Neutrophil (primary cell): ENCODE measurements at regions not wholly inside any gene's neighbourhood (a gene's known extent, or its start where the extent isn't known, plus 50 kb on each side); places are given as distances from the start of the nearest gene placed in this dataset.

Source experiments
- H3K27ac ChIP-seq: fragments of 200-600 bp; sonication (generic); 2 replicates; pipeline ENCODE4 v1.5.1; 2016; ENCODE audit warnings: mild to moderate bottlenecking, moderate library complexity
- H3K27me3 ChIP-seq: fragments of 200-600 bp; sonication (generic); 2 replicates; pipeline ENCODE4 v1.6.0; 2016; ENCODE audit warnings: mild to moderate bottlenecking
- H3K36me3 ChIP-seq: fragments of 200-600 bp; sonication (generic); 2 replicates; pipeline ENCODE4 v1.5.1; 2017
- H3K4me1 ChIP-seq, 2 experiments: fragments of 200-600 bp in 1 of 2; sonication (generic) in 1 of 2; 1 replicate in 1 of 2; 2 replicates in 1 of 2; pipeline versions ENCODE4 v1.5.1 to v1.6.1; 2013 to 2016; ENCODE audit warnings: low read depth in 1 of 2, low read length in 1 of 2, mild to moderate bottlenecking in 1 of 2, moderate library complexity in 1 of 2; ENCODE audit not compliant: control insufficient read depth in 1 of 2, insufficient read depth in 1 of 2
- H3K4me3 ChIP-seq, 2 experiments: fragments of 200-600 bp in 1 of 2; sonication (generic) in 1 of 2; 1 replicate in 1 of 2; 2 replicates in 1 of 2; pipeline ENCODE4 v1.5.1; 2013 to 2016; ENCODE audit warnings: low read depth in 1 of 2, low read length in 1 of 2, mild to moderate bottlenecking in 1 of 2, moderate library complexity in 1 of 2
- H3K9me3 ChIP-seq: fragments of 200-600 bp; sonication (generic); 2 replicates; pipeline ENCODE4 v1.5.1; 2016
- CTCF ChIP-seq: fragments of 200-600 bp; sonication (generic); IDR thresholded peaks from 2 replicates; pipeline ENCODE4 v1.5.1; 2016; ENCODE audit warnings: antibody characterized with exemption

DNA sequence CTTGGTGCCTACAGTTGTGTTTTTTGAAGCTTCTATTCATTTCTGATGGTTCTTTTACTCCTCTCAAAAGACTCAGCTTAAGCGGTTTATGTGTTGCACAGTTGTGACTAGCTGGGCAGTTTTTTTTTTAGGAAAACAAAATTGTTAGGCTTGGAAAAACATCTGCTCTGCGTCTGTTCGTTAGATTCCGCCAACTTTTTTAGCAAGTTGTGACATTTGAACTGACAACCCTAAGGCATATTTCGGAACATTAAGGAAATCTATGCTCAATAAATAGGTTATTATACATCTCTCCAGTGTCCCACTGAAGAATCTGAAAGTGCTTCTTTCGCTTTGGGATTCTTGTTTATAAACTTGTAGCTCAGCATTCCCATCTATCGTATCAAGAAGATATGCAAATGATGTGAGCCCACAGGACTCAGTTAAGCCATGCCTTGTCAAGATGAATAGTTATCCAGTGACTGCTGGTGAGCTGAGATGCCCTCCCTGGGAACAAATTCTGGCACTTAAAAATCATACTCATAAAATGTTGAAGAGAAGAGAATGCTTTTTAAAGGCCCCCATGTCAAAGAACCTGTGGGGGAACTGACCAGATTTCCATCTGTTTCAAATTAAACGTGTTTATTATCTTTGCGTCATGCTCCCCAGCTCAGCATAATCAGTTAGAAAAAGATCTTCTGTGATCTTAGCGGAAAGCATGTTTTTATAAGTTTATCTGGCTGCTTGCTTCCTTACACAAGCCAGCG, 109.0 kb upstream of the FAM20A start:
- Histone ChIP-seq H3K4me1 (no peaks in the 10 kb centered on the region), H3K36me3 (no peaks in the 10 kb centered on the region), H3K4me3 (no peak overlapping the region), H3K27ac (no peak overlapping the region), H3K9me3 (no peaks in the 10 kb centered on the region), H3K27me3 (peaks cover 15% of the 10 kb centered on the region)
- no peak for TF ChIP-seq CTCF

DNA sequence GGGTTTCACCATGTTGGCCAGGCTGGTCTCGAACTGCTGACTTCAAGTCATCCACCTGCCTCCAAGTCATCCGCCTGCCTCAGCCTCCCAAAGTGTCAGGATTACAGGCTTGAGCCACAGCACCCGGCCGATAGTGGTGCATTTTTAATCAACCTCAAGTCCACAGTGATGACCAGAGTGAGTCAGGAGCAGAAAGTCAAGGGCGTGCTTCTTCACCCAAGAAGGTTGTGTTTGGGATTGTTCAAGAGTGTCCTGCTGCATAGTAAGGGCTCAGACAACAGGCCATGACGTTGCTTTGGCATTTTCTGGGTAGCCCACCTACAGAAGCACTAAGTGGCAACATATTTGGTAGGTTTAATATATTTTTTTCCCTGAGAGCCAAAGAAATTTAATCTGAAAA, 108.3 kb upstream of the FAM20A start:
- Histone ChIP-seq H3K4me3 (no peak overlapping the region), H3K4me1 (no peaks in the 10 kb centered on the region), H3K27ac (no peak overlapping the region), H3K9me3 (no peaks in the 10 kb centered on the region), H3K27me3 (peaks cover 15% of the 10 kb centered on the region), H3K36me3 (no peaks in the 10 kb centered on the region)
- TF ChIP-seq CTCF: no peak

DNA sequence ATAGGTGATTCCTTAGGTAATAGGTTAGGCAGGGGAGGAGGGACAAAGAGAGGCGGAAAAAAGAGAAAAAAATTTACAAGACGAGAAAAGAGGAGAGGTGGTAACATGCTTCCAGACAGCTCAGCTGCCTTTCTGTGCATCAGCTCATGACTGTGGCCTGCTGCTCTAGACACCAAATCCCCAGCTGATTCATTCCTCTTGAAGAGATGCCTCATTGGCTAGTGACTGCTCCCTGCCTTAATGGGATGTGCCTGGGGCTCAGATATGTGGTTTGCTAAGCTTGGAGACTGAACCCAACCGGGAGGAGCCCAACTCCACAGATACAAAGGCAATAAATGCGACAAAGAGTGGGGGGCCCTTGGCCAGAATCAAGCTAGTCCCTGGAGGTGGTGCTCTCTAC, 105.9 kb upstream of the FAM20A start:
- TF ChIP-seq CTCF: no peak

DNA sequence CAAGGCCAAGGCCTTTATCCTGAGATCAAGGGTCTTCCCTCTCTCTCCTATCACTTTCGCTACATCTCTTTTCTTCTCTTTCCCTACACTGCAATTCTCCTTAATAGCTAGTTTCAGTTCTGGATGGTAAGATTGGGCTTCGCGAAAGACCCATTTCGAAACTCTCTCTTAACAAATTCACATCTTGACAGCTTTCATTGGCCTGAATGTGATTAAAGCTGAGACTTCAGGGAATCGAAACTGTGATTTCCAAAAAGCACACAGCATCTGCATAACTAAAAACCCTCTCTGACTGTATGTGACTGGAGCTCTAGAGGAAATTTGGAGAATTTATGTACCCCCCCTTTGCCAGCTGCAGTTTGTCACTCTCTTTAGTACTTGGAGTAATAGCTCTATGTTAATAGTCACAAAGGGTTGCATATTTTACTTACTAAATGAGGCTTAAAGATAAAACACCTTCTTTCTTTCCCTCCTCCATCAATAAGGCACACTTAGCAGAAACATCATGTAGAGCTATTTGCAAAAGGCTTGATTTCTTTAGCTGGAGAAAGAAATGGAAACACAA, 105.3 kb upstream of the FAM20A start:
- Histone ChIP-seq H3K9me3 (no peaks in the 10 kb centered on the region), H3K4me3 (no peak overlapping the region), H3K27me3 (peaks cover 7% of the 10 kb centered on the region), H3K4me1 (no peaks in the 10 kb centered on the region), H3K27ac (no peak overlapping the region), H3K36me3 (no peaks in the 10 kb centered on the region)
- no peak for TF ChIP-seq CTCF

More for the DNA sequence above, 105.9 kb upstream of the FAM20A start:
- H3K27ac ChIP-seq: no peak overlapping the region
- no peak overlapping the region for H3K4me3 ChIP-seq
- H3K9me3 ChIP-seq: no peaks in the 10 kb centered on the region
- no peaks in the 10 kb centered on the region for H3K36me3 ChIP-seq
- peaks cover 10% of the 10 kb centered on the region for H3K27me3 ChIP-seq
- no peaks in the 10 kb centered on the region for H3K4me1 ChIP-seq

DNA sequence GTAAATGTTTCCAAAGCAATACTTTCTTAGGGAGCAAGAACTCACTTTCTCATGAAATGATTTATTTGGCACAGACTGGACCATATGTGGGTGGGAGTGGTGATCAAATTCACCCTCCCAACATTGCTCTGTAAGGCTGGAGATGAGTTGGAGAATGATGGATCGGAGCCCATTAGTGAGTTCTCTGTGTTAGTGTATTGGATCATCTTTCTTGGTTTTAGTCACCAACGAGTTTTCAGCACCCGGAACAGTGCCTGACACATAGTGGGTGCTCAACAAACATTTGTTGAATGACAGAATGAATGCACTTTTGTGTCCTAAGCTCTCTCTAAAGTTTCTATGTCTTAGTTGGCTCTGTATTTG, 104.5 kb upstream of the FAM20A start:
- Histone ChIP-seq H3K27me3 (peaks cover 4% of the 10 kb centered on the region), H3K36me3 (no peaks in the 10 kb centered on the region), H3K27ac (no peak overlapping the region), H3K4me1 (no peaks in the 10 kb centered on the region), H3K4me3 (no peak overlapping the region), H3K9me3 (no peaks in the 10 kb centered on the region)
- TF ChIP-seq CTCF: no peak
